HL-60 (cell line): ENCODE measurements at regions not wholly inside any gene's neighbourhood (a gene's known extent, or its start where the extent isn't known, plus 50 kb on each side); places are given as distances from the start of the nearest gene placed in this dataset.

ENCODE experiments used
- POLR2AphosphoS5 ChIP-seq: IDR thresholded peaks from 2 replicates; pipeline ENCODE4 v1.6.1; 2012; ENCODE audit warnings: low read depth
- SPI1 ChIP-seq: IDR thresholded peaks from 2 replicates; pipeline ENCODE4 v1.6.1; 2012; ENCODE audit warnings: low read depth, mild to moderate bottlenecking, borderline replicate concordance
- TF ChIP-seq, protein P1 (sequence below): IDR thresholded peaks from one replicate; pipeline ENCODE4 v1.5.1; 2011; ENCODE audit warnings: low read length, control low read depth, inconsistent platforms; ENCODE audit not compliant: insufficient read depth

DNA sequence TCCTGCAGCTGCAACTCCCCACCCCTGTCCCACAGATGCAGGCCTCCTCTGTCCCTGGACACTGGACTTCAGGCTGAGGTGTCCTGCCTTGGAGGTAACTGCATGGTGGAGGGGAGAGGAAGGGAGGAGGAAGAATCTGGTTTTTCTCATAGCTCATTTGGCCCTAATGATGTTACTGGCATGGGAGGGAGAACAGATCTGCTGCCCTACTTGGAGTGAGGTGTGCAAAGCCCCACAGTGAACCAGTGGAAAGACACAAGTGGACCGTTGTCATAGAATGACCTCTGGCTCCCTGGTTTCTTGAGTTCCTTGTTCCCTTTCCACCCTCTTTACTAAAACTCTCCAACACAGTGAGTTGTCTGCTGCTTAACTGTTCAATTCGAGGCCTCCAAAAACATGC, 215.9 kb downstream of the BARX2 start:
- no peak for TF ChIP-seq SPI1
- no peak for TF ChIP-seq POLR2AphosphoS5
- TF ChIP-seq, protein P1, sequence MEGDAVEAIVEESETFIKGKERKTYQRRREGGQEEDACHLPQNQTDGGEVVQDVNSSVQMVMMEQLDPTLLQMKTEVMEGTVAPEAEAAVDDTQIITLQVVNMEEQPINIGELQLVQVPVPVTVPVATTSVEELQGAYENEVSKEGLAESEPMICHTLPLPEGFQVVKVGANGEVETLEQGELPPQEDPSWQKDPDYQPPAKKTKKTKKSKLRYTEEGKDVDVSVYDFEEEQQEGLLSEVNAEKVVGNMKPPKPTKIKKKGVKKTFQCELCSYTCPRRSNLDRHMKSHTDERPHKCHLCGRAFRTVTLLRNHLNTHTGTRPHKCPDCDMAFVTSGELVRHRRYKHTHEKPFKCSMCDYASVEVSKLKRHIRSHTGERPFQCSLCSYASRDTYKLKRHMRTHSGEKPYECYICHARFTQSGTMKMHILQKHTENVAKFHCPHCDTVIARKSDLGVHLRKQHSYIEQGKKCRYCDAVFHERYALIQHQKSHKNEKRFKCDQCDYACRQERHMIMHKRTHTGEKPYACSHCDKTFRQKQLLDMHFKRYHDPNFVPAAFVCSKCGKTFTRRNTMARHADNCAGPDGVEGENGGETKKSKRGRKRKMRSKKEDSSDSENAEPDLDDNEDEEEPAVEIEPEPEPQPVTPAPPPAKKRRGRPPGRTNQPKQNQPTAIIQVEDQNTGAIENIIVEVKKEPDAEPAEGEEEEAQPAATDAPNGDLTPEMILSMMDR: no peak
